RWPE1 (cell line): ENCODE measurements at regions not wholly inside any gene's neighbourhood (a gene's known extent, or its start where the extent isn't known, plus 50 kb on each side); places are given as distances from the start of the nearest gene placed in this dataset.

Experiments
- CTCF ChIA-PET: fragments of 350-600 bp; sonication (Branson Sonifier 250); formaldehyde crosslinking; extraction: SDS; loops from one replicate; lab custom pipeline; 2021; lab: Yijun Ruan, JAX
- POLR2A ChIA-PET: fragments of 400-600 bp; formaldehyde crosslinking; extraction: SDS; loops from one replicate; lab custom pipeline; 2020; ENCODE audit warnings: antibody characterized with exemption; ENCODE audit not compliant: low non-redundant PET; lab: Yijun Ruan, JAX
- DNase-seq: peaks from one replicate; pipeline ENCODE4 v3.0.0; 2012; ENCODE audit warnings: low spot score
- H3K27ac ChIP-seq: fragments of 450-650 bp; 2 replicates; pipeline ENCODE4 v1.5.1; 2017
- TF ChIP-seq, protein P1 (sequence below): fragments of 450-650 bp; conservative IDR thresholded peaks from 2 replicates; pipeline ENCODE4 v1.5.1; 2017; ENCODE audit warnings: low read depth, mild to moderate bottlenecking

DNA sequence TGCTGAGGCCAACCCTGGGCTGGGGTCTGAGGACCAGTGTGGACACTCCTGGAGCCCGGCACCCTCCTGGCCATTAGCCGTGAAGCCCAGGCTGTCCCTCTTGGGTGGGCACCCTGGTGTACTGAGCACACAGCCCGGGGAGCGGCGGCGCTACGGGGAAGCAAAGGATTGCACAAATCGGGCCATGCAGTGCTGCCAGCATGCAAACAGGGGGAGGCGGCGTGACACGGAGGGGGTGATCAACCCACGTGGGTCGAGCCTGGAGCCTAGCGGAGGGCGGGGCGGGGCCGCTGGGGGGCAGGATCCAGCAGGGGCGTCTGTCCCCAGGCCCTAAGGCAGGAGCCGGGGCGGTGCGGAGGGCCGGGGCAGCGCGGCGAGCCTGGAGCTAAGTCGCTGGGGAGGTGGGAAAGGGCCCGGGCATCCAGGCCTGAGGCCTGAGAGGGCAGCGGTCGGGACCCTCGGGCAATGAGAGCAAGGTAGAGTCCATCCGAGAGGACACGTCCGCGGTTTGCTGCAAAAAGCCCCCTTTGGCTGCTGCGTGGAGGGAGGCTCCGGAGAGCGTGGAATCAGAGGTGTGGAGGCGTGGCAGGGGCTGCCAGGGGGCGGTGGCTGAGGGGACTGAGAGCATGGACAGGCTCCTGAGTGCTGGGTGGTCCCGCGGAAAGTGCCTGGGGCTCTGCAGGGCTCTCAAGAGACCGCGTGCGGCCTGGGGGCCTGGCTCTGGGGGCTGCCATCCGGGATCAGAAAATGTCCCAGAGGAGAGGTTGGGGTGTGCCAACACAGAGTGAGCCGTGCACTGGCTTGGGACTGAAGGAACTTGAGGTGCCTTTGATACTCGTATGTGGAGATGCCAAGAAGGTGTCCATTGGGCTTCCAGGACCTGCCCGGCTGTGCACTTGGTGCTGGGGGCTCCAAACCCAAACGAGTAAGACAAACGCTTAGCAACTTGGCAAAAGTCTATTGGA is 94.2 kb downstream of the BARX1 start:
- TF ChIP-seq, protein P1, sequence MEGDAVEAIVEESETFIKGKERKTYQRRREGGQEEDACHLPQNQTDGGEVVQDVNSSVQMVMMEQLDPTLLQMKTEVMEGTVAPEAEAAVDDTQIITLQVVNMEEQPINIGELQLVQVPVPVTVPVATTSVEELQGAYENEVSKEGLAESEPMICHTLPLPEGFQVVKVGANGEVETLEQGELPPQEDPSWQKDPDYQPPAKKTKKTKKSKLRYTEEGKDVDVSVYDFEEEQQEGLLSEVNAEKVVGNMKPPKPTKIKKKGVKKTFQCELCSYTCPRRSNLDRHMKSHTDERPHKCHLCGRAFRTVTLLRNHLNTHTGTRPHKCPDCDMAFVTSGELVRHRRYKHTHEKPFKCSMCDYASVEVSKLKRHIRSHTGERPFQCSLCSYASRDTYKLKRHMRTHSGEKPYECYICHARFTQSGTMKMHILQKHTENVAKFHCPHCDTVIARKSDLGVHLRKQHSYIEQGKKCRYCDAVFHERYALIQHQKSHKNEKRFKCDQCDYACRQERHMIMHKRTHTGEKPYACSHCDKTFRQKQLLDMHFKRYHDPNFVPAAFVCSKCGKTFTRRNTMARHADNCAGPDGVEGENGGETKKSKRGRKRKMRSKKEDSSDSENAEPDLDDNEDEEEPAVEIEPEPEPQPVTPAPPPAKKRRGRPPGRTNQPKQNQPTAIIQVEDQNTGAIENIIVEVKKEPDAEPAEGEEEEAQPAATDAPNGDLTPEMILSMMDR = no peak
- CTCF ChIA-PET = no interaction called here
- DNase-seq = no peak
- H3K27ac ChIP-seq = no peak overlapping the region
- POLR2A ChIA-PET = interaction anchor here (0.6 kb wide), 1 partner anchor 722 kb away, joined by 3 read pairs; no protein-coding TSS in a partner anchor

DNA sequence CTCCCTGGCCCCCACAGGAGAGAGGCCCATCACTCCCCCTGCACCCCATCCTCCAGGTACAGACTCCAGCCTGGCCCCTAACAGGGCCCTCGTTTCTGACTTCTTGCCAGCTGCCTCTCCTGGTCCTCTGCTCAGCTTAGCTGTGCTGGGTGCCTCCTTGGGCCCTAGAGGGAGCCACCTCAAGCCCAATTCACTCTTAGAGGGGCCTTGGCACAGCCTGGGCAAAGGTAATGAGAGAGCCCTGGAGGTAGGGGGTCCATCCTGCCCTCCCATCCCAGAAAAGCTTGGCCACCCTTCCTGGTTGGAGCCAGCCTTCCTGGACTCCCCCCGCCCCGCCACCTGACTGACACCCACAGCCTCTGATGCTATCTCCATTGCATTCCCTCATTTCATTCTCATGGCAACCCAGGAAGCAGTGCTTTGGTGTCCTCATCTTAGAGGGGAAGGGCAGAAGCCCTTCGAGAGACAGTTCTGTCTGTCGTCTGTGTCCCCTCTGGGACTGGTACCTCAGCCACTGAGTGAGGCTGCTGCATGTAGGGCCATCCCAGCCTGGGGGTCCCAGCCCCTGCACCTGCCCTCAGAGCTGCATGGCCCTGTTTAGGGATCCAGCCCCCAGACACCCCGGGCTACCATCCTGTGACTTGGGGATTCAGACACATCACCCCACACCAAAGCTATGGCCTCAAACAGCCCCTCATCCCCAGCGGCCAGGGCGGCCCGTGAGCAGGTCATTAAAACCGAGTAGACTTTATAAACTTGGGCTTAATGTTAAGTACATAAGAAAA is 95.5 kb downstream of the BARX1 start:
- DNase-seq = no peak
- TF ChIP-seq, protein P1 = no peak
- ChIA-PET CTCF (interaction anchor here (0.6 kb wide), 2 partner anchors 20 to 69 kb away, joined by 4 to 5 read pairs; no protein-coding TSS in a partner anchor), POLR2A (no interaction called here)
- no peak overlapping the region for H3K27ac ChIP-seq

DNA sequence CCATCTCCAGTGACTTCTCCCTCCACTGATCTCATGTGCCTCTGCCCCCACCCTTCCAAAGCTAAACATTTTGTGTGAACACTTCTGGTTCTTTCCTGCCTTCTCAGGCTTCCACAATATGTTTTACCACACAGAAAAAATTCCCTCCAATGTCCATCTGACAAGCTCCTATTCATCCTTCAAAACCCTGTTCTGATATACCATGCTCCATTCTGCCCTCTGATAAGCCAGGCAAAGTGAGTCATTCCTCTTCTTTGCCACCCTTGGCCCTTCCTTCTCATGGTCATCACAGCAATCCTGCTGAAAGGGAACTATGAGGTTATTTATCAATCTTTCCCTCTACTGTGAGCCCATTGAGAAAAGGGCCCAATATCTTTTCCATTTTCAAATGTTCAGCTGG is 97.6 kb downstream of the BARX1 start:
- no peak for DNase-seq
- ChIA-PET POLR2A (no interaction called here), CTCF (interaction anchor here (1.0 kb wide), 1 partner anchor 30 kb away, joined by 4 read pairs; no protein-coding TSS in a partner anchor)
- TF ChIP-seq, protein P1 = no peak
- no peak overlapping the region for H3K27ac ChIP-seq

DNA sequence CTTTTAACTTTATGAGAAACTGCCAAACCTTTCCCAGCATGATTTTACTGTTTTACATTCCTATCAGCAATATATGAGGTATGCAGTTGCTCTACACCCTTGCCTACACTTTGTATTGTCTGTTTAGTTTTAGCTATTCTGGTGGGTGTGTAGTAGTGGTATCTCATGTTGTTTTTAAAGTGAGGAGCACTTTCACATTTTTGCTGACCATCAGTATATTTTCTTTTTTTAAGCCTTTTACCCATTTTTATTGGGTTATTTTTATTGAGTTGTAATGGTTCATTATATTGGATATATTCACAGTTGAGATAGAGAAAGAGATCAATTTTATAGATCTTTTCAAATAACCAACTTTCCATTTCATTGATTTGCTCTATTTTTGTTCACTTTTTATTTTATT is 102.4 kb downstream of the BARX1 start:
- DNase-seq = no peak
- H3K27ac ChIP-seq = no peak overlapping the region
- CTCF ChIA-PET = no interaction called here
- TF ChIP-seq, protein P1 = no peak
- POLR2A ChIA-PET = no interaction called here

DNA sequence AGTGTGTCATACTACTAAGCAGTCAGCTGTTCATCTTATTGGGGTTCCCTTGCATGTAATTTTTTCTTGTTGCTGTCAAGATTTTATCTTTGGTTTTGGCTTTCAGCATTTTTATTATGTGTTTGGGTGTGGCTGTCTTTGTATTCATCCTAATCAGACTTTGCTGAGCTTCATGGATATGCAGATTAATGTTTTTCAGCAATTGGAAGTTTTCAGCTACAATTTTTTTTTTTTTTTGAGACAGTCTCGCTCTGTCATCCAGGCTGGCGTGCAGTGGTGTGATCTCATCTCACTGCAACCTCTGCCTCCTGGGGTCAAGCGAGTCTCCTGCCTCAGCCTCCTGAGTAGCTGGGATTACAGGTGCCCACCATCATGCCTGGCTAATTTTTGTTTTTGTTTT is 108.8 kb downstream of the BARX1 start:
- no peak overlapping the region for H3K27ac ChIP-seq

More for the DNA sequence above, 108.8 kb downstream of the BARX1 start:
- no peak for DNase-seq
- CTCF ChIA-PET = interaction anchor here (0.6 kb wide), 3 partner anchors 17 to 151 kb away, joined by 4 to 5 read pairs (median 5); no protein-coding TSS in a partner anchor
- TF ChIP-seq, protein P1 = no peak
- POLR2A ChIA-PET = no interaction called here
